GM18861 (cell line): ENCODE measurements at regions not wholly inside any gene's neighbourhood (a gene's known extent, or its start where the extent isn't known, plus 50 kb on each side); places are given as distances from the start of the nearest gene placed in this dataset.

Experiments
- ATAC-seq: cut with Tn5 transposase; IDR thresholded peaks from one replicate; pipeline ENCODE4 v1.9.1; 2021; ENCODE audit not compliant: unreplicated experiment

DNA sequence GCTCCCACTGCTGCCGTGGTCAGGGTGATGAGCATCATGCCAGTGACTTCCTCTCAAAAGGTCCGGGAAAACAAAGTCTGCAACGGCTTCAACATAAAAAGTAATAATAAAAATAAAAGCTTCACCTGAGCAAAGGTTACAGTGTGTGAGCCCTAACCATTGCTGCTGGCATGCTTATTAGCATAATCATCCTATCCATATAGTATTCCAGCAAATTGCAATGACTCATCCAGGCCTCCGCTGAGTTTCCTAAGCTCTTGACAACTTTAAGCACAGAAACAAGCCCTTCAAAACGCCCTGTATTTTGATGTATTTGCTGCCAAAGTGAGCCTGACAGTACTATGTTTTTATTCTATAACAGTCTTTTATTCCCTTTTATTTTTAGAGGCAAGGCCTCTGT, 100.5 kb downstream of the AASDH start:
- ATAC-seq: no peak

DNA sequence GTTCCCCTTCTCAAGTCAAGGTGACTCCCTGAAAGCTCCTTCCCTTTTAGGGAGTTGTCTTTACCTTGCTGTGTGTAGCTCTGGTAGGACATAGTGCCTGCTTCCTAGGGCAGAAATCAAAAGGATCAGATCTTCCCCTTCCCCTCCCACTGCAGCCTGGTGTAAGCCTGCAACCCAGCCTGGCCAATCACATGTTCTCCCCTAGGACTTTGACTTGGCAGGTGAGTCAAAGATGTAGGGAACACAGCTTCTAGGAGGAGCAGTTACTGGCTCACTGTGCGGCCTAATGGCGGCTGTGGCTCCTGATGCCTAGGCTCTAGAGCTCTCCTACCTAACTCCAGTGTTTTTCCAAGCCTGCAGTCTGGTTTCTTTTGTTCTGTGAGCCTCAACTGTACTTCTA, 103.9 kb downstream of the AASDH start:
- no peak for ATAC-seq

DNA sequence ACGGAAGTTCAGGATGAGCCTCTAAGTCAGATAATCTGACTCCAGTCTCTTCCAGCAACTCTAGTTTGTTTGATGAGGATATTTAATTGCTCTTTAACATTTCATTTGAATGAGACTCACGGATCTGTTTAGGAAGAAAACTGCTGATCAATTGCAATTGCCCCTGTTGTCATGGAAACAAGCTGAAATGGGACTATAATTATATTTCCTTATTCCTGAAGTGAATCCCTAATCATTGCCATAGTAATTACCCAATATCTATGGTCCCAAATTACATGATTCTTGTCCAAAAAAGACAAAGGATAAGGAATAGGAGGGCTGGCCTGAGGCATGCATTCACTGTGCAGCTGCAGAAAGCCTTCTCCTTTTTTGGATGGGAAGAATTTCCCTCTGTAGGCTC, 105.3 kb downstream of the AASDH start:
- ATAC-seq: no peak

DNA sequence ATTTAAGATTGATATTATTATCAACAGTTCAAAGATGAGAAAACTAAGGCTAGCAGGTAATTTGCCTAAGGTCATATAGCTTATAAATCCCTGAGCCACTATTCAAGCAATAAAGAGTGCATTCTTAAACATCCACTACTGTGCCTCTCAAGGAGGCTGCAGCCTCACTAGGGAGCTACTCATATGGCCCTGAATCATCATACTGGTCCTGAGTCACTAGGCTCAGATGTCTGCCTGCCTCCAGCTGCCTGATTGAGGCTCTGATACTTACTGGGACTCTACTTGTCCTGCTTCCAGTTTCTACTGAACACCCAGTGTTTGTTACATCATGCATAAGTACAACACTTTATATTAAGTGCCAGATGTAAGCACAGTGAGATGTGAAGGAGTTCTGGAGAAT, 110.7 kb downstream of the AASDH start:
- ATAC-seq: no peak

DNA sequence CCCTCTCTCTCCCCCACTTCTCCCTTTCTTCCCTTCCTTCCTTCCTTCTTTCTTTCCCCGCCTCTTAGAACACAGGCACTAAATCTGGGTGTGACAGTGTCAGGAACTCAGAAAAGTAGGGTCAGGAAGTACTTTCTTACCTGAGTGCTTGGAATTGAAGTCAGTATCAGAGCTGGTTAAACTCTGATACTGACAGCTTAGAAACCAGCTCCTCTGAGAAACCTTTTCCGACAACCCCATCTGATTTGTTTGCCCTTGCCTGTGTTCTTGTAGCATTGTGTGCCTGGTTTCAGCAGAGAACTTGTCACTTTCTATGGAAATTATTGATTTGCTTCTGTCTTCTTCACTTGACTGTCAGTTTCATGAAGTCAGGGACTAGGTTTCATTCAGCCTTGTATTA, 113.9 kb downstream of the AASDH start:
- ATAC-seq: no peak

DNA sequence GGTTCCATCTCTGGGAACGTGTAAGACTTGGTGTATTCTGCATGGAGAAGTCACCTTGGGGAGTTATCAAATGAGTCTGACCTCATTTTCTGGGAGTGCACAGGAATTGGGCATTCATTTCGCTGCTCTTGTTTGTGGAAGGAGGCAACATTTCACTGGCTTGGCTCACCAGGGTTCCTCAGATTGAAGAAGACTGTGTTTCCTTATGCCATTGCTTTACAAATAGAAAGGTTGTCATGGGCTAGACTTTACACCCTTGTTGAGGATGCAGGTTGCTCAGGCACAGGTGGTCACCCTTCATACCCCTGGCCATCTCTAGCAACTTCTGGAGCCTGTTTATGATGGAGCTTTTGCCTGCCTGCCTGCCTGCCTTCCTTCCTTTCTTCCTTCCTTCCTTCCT, 114.4 kb downstream of the AASDH start:
- no peak for ATAC-seq

DNA sequence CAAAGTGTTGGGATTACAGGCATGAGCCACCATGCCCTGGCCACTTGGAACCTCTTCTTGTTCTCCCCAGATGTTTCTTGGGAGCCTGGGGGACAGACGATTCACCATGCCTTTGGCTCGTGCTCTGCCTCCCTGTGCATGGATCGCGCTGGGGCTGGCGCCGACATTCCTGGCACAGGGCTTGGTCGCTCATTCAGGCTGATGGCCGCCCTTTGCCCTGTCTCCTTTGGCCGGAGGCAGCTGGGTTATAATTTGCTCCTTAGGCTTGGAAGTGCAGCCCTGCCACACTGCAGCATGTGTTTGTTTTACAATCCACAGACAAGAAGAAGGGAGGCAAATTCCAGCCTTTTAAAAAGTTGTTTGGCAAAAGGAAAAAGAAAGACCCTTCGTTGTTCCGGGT, 115.3 kb downstream of the AASDH start:
- ATAC-seq: no peak

DNA sequence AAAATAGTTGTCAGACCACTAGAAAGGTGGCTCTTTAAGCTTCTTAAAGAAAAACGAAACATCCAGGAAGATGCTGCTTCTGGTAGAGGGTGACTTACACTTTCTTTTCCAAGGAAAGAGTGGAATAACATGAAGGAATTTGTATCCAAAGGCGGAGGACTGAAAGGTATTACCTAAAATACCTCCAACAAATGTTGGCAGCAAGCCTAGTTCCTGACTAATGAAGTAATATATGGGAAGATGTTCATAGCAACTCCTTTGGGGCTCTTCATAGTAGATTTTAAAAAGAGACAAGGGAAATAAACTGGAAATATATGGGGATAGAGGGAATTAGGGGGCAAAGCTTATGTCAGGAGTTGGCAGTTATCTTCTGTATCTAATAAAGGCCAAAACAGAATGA, 116.2 kb downstream of the AASDH start:
- ATAC-seq: no peak

DNA sequence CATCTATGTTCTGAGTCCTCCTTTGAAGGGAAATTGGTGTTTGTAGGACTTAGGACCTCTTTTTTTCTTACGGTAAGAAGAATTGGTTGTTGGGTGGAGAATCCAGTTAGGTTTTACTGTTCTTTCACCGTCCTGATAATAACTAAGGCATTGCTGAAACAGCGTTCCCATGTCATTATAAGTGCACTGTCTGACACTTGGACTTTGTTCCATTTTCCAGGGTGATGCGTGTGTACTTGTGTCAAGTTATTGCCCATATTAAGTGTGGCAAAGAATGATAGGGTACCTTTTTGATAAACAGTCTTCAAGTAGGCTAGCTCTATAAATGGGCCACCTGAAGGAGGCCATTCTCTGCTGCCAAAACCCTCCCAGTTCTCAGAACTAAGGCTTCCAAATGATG, 119.7 kb downstream of the AASDH start:
- ATAC-seq: no peak

DNA sequence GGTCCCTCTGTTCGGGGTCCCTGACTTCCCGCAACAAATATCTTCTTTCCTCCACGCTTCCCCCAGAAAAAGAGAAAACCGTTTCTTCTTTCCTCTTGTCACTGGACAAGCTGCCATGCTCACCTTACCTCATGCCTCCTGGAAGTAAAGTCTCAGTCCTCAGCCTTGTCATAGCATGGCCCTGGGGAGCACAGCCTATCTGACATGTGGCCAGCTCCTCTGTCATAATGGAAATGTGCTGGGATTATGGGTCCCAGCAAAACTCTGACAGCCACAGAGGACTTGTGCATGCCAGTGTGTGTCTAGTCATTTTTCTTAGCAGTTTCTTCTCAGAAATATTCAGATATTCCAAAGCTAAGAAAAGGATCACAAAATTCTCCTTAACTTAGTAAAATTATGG, 122.4 kb downstream of the AASDH start:
- ATAC-seq: no peak

DNA sequence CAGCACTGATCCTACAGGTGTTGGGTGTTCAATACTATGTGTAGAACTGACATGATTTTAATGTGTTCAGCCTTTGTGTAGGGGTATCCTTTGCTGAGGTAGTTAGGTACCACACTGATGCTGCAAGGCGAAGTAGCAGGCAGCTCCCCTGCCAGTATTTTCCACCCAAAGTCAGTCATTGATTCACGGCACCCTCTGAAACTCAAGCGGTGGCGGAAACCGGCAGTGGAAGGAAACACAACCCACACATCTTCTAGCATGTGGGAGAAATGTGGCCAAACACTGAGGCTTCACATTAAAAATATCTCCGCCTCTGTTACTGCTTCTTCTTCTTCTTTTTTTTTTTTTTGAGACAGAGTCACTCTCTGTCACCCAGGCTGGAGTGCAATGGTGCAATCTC, 126.3 kb downstream of the AASDH start:
- no peak for ATAC-seq

DNA sequence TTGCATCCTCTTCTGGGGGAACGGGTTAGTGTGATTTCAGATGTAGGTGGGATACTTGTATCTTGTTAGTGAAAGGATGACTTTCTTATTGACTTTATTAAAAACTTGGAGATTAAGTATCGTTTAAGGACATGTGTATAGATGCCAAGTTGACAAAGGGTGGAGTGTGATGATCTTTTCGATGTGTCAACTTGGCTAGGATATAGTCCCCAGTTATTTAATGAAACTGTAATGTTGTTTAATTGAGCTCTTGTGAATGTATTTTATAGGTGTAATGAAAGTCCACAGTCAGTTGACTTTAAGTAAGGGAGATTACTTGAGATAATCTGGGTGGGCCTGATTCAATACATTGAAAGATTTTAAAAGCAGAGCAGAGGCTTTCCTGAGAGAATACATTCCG, 127.0 kb downstream of the AASDH start:
- ATAC-seq: no peak

DNA sequence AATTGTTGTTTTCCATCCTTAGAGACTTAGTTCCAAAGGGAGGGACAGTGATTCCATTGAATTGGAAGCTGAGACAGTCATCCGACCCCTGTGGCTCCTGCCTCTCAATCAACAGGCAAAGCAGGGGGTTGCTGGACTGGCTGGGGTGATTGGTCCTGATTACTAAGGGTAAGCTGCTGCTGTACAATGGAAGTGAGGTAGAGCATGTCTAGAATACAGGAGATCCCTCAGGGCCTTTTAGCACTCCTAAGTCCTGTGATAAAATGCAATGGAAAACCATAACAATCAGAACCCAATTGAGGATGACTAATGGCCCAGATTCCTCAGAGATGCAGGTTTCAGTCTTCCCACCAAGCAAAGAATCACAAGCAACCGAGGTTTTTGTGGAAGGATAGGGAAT, 127.6 kb downstream of the AASDH start:
- ATAC-seq: no peak

DNA sequence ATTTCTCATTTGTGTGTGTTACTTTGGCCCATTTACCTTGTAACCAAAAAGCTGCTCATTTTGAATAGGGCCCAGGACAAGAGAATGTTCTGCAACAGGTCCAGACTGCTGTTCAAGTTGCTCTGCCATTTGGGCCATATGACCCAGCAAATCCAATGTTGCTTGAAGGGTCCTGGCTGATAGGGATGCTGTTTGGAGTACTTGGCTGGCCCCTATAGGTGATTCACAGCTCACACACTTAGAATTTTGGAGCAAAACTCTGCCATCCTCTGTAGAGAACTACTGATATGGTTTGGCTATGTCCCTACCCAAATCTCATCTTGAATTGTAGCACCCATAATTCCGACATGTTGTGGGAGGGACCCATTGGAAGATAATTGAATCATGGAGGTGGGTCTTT, 131.5 kb downstream of the AASDH start:
- no peak for ATAC-seq

DNA sequence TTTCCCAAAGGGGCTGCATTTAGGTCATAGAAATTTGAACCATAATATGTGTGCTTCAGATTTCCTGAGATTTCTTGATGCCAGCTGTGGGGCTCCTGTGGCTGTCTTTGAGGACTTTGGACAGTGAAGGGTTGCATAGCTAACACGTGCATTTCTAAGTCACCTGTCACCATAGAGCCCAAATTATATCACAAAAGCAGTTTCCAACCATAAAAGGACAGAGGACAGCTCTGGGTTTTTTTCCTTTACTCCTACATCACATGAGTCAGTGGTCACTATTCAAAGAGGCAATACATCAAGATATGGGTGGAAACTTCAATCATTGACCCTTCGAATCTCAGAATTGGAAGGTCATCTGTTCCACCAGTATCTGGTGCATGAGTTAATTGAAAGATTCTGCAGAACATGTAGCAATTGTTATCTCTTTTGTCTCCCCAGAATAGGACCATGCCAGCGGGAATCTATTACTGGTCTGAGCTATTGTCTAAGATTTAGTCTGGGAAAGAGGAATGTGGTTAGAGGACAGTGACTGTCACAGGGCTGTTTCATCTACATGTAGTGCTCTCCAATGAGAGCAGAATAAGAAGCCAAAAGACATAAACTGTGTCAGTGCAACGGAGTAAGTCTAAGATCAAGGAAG, 133.5 kb downstream of the AASDH start:
- no peak for ATAC-seq

DNA sequence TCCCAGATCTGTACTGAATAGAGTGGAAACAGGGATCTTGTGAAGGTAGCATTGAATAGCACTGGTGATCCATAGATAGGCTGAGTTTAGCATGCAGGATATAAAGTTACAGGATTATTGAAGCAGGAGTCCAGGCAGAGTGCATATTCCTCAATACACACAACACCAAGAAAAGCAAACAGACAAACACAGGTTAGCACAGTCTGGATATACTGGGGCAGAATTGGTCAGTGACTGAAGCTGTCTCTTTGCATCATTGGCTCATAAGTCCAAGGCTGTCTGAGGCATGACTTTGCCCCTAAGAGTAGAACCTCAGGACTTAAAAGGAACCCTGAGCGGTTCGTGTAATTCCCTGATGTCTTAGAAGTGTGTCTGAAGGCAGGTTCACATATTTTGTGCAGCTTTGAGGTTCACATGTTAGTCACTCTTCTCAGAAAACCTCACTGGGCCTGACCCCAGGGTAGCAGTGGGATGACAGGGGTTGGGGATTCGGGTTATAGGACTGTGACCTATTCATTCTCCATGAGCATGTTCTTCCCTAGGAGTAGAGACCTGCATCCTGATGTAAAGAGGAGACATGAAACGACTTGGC, 134.6 kb downstream of the AASDH start:
- ATAC-seq: no peak

DNA sequence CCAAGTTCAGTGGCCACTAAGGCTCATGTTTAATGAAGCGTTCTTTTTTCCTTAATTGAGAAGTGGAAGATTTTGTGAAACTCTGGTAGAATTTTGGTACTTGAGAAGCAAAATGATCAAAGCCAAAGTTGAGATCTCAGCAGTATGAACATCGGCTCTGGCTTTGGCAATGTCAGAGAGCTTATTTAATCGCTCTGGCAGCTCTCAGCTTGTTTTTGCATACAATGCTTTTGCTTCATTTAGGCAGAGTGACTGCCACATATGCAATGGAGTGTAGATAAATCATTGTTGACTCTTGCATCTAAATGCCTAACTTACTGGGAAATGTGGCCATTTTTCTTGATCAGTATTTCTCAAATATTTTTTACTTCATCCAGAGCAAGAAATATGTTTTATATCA, 135.7 kb downstream of the AASDH start:
- ATAC-seq: no peak

DNA sequence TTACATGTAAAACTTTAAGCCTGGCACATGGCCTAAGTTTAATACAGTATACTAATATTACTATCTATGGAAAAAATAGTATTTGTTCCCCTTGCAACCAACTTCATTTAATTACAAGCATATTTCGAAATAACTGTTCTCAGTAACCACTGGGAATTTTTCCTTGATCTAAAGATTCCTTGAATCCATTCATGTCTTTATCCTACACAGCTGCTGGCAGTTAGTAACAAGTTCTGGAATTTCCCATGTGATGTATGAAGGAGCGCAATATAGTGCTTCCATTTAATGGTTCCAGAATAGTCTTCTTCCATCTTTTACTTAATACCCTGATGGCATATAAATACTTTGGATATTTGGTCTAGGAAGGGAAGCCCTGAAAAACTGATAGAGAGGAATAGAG, 136.5 kb downstream of the AASDH start:
- no peak for ATAC-seq

DNA sequence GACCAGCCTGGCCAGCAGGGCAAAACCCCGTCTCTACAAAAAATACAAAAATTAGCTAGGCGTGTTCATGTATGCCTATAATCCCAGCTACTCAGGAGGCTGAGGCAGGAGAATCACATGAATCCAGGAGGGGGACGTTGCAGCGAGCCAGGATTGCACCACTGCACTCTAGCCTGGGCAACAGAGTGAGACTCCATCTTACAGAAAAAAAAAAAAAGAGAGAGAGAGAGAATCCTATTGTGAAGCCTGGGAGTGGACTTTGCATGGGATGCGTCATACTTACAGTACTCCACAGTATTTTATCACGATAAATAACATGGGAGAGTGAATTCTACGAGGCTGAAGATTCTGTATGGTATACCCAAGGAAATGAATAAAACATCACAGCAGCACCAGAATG, 139.6 kb downstream of the AASDH start:
- ATAC-seq: no peak

DNA sequence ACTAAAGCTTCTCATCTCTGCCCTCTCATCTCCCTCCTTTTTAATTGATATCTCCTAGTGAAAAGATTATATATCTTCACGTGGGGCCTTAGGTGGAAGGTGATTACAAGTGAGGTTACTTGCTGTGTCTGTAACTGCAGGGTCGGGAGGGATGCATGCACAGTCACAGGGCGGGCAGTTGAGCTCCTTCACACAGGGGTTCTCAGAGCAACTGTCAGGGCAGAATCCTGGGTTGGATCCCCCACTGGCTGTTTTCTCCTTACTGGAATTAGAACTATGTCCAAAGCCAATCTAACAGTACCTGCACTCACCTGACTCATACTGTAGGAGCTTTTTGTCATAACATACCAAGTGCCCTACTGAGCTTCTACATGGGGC, 141.1 kb downstream of the AASDH start:
- ATAC-seq: no peak

DNA sequence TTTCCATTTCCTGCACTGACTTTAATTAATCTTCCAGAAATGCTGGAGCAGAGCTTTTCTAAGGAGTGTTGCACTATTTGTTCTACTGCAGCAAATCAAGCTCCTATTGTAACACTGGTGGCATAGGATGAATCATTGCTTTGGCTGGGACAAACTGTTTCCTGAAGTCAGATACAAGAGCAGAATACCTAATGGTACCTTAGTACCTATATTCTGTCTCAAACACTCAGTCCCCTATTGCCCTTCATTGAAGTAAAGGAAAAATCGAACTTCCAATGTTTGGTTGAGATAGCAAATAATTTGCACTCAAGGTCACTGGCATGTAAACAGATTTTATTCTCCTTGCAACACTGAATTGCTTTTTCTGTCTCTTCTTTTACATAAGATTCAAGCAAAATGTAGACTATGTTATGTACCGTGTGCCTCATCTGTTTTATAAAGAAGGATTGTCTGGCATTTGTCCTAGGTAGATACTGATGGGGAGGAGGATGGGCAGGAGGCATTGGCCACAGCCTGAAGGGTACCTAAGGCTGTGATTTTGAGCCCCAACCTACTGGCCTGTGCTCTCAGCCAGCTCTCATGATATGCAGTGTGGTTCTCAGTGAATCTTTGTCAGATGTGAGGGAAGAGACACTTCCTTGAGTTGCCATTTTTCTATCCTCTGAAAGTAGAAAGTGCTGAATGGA, 141.6 kb downstream of the AASDH start:
- ATAC-seq: no peak

DNA sequence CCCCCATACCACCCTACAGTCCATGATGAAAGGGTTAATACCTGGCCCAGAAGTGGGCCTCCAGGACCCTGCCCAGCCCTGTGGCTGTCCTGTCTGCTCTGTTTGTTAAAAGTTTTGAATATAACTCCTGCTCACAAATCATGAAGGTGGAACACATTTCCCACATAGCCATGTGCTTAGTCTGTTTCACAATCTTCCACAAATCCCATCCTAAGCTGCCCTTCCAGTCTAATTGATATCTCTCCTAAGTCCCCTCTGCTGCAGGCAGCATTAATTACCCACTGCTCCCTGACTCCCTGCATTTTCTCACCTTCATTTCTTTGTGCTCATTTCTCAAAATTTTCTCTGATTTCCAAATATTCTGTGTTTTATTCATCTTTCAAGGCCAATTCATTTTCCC, 142.6 kb downstream of the AASDH start:
- ATAC-seq: no peak

DNA sequence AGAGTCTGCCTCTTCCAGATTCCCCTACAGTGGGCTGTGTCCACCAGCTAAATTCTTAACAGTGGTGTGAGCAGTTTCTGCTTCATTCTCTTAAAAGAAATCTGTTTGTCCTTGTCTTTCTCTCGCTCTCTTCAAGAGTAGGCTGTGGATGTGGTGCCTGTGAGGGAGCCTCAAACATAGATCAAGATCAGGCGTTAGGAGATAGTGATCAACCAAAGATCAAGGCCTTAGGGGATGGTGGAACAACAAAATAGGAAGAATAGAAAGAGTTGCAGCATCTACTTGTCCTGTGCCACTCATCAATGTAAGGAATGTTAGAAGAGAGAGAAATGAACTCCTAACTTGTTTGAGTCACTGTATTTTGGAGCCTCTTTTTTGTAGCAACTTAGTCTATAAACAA, 144.2 kb downstream of the AASDH start:
- no peak for ATAC-seq
